Smooth muscle cell (in vitro differentiated cells): ENCODE measurements at regions not wholly inside any gene's neighbourhood (a gene's known extent, or its start where the extent isn't known, plus 50 kb on each side); places are given as distances from the start of the nearest gene placed in this dataset.

ENCODE experiments used
- DNase-seq: peaks from one replicate; lab custom pipeline; 2025; ENCODE audit not compliant: unreplicated experiment; lab: John Stamatoyannopoulos, UW
- H2AFZ ChIP-seq: fragments of 200-600 bp; sonication (generic); 2 replicates; pipeline ENCODE4 v1.6.0; 2016; ENCODE audit warnings: antibody characterized with exemption, low read depth, mild to moderate bottlenecking
- H3F3A ChIP-seq: fragments of 200-600 bp; sonication (generic); 2 replicates; pipeline ENCODE4 v1.6.0; 2017; ENCODE audit warnings: antibody characterized with exemption, low read depth
- H3K27ac ChIP-seq: fragments of 200-600 bp; sonication (generic); 2 replicates; pipeline ENCODE4 v1.5.1; 2016; ENCODE audit warnings: low read depth, mild to moderate bottlenecking
- H3K27me3 ChIP-seq: fragments of 200-600 bp; sonication (generic); 2 replicates; pipeline ENCODE4 v1.6.1; 2016; ENCODE audit warnings: low read depth, mild to moderate bottlenecking
- H3K36me3 ChIP-seq: fragments of 200-600 bp; sonication (generic); 2 replicates; pipeline ENCODE4 v1.5.1; 2016; ENCODE audit warnings: low read depth
- H3K4me1 ChIP-seq: fragments of 200-600 bp; sonication (generic); 2 replicates; pipeline ENCODE4 v1.5.1; 2016; ENCODE audit warnings: low read depth
- H3K4me2 ChIP-seq: fragments of 200-600 bp; sonication (generic); 2 replicates; pipeline ENCODE4 v1.6.0; 2016; ENCODE audit warnings: mild to moderate bottlenecking
- H3K4me3 ChIP-seq: fragments of 200-600 bp; sonication (generic); 2 replicates; pipeline ENCODE4 v1.5.1; 2016; ENCODE audit warnings: mild to moderate bottlenecking
- H3K79me2 ChIP-seq: fragments of 200-600 bp; sonication (generic); 2 replicates; pipeline ENCODE4 v1.6.0; 2016; ENCODE audit warnings: low read depth, mild to moderate bottlenecking
- H3K9ac ChIP-seq: fragments of 200-600 bp; sonication (generic); 2 replicates; pipeline ENCODE4 v1.6.0; 2016; ENCODE audit warnings: low read depth
- H3K9me3 ChIP-seq: fragments of 200-600 bp; sonication (generic); replicated peaks from 2 replicates; pipeline ENCODE4 v1.5.1; 2016; ENCODE audit warnings: low read depth
- H4K20me1 ChIP-seq: fragments of 200-600 bp; sonication (generic); 2 replicates; pipeline ENCODE4 v1.6.0; 2016; ENCODE audit warnings: low read depth
- CTCF ChIP-seq: fragments of 200-600 bp; sonication (generic); IDR thresholded peaks from 2 replicates; pipeline ENCODE4 v1.5.1; 2017; ENCODE audit warnings: borderline replicate concordance, mild to moderate bottlenecking, antibody characterized with exemption; ENCODE audit not compliant: insufficient read depth, poor library complexity, severe bottlenecking
- whole genome bisulfite sequencing: methylation state at CpG from one replicate; pipeline ENCODE4 v1.1.7; 2016; ENCODE audit warnings: low lambda C conversion rate; 5-methylcytosine and 5-hydroxymethylcytosine counted together

- H2AFZ ChIP-seq, result no peak overlapping the region
- H3K27me3 ChIP-seq, result peaks cover 5% of the 10 kb centered on the region
- no peak overlapping the region for H3K4me2 ChIP-seq
- no peak for DNase-seq
- WGBS, result 85% methylated on average over 2 of the region's 2 CpGs
- H3K9ac ChIP-seq, result no peak overlapping the region
- H3K36me3 ChIP-seq, result no peaks in the 10 kb centered on the region
- H3K79me2 ChIP-seq, result no peaks in the 10 kb centered on the region
- H3K4me1 ChIP-seq, result no peaks in the 10 kb centered on the region
- TF ChIP-seq CTCF, result no peak
- H3F3A ChIP-seq, result no peaks in the 10 kb centered on the region
- no peaks in the 10 kb centered on the region for H3K9me3 ChIP-seq
- no peak overlapping the region for H3K27ac ChIP-seq
- H4K20me1 ChIP-seq, result no peaks in the 10 kb centered on the region
- no peak overlapping the region for H3K4me3 ChIP-seq
Measured at GRCh38 chr2:239682518-239682917, 281.7 kb upstream of the HDAC4 start.

DNA sequence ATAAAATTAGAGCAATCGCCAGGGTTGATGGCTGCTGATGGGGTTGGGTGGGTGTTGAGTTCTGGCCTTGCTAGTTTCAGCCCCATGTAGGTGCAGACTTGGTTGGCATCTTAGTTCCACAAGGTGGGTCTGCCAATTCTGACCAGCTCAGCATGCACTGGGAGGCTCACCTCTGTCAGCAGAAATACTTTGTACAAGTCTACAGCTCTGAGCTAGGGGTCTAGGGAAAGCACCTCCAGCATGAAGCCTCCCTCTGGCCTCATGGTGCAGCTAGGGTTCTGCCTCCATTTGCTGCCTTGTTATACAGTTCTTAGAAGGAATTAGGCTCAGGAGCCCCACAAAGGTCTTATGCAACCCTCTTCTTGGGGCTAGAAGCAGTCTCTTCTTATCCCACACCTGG lies 278.9 kb upstream of the HDAC4 start:
- Histone ChIP-seq H3K36me3 (no peaks in the 10 kb centered on the region), H3K4me1 (no peaks in the 10 kb centered on the region), H3K9ac (no peak overlapping the region), H2AFZ (no peak overlapping the region), H3K27me3 (peaks cover 5% of the 10 kb centered on the region), H3K9me3 (no peaks in the 10 kb centered on the region), H3F3A (no peaks in the 10 kb centered on the region), H4K20me1 (no peaks in the 10 kb centered on the region), H3K4me3 (no peak overlapping the region), H3K4me2 (no peak overlapping the region), H3K27ac (no peak overlapping the region), H3K79me2 (no peaks in the 10 kb centered on the region)
- 91% methylated on average over 1 of the region's 1 CpG for WGBS
- TF ChIP-seq CTCF, result no peak
- no peak for DNase-seq

- H3K4me2 ChIP-seq, result no peak overlapping the region
- TF ChIP-seq CTCF, result no peak
- no peaks in the 10 kb centered on the region for H4K20me1 ChIP-seq
- no peaks in the 10 kb centered on the region for H3K79me2 ChIP-seq
- H3F3A ChIP-seq, result no peaks in the 10 kb centered on the region
- no peaks in the 10 kb centered on the region for H3K9me3 ChIP-seq
- no peak overlapping the region for H3K9ac ChIP-seq
- no peaks in the 10 kb centered on the region for H3K4me1 ChIP-seq
- H3K27ac ChIP-seq, result no peak overlapping the region
- no peak overlapping the region for H3K4me3 ChIP-seq
- H2AFZ ChIP-seq, result no peak overlapping the region
- H3K36me3 ChIP-seq, result no peaks in the 10 kb centered on the region
- DNase-seq, result no peak
- peaks cover 5% of the 10 kb centered on the region for H3K27me3 ChIP-seq
- WGBS, result 94% methylated on average over 22 of the region's 22 CpGs
Measured at GRCh38 chr2:239678666-239679296, 278.0 kb upstream of the HDAC4 start.

DNA sequence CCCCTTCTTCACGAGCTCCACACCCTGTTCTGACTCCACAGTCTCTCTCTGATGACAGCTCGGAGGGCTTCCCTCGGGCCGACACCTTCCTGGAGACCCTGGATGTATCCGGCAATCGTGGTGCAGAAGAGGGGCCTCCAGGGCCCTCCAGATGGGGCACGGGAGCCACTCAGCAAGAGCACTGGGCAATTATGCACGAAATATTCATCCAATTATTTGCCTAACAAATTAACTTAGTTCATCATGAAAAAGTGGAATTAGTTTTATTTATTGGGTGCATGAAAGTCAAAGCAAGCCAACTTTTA lies 277.3 kb upstream of the HDAC4 start:
- no peak overlapping the region for H3K4me2 ChIP-seq
- TF ChIP-seq CTCF, result no peak
- H3K36me3 ChIP-seq, result no peaks in the 10 kb centered on the region
- H3K4me3 ChIP-seq, result no peak overlapping the region
- WGBS, result 92% methylated on average over 8 of the region's 8 CpGs
- no peak overlapping the region for H2AFZ ChIP-seq
- no peak overlapping the region for H3K27ac ChIP-seq
- peaks cover 5% of the 10 kb centered on the region for H3K27me3 ChIP-seq
- H3F3A ChIP-seq, result no peaks in the 10 kb centered on the region
- H3K4me1 ChIP-seq, result no peaks in the 10 kb centered on the region
- H4K20me1 ChIP-seq, result no peaks in the 10 kb centered on the region
- no peaks in the 10 kb centered on the region for H3K9me3 ChIP-seq
- H3K9ac ChIP-seq, result no peak overlapping the region
- no peaks in the 10 kb centered on the region for H3K79me2 ChIP-seq
- no peak for DNase-seq
